ENCODE measurements at regions not wholly inside any gene's neighbourhood (a gene's known extent, or its start where the extent isn't known, plus 50 kb on each side); places are given as distances from the start of the nearest gene placed in this dataset.

DNA sequence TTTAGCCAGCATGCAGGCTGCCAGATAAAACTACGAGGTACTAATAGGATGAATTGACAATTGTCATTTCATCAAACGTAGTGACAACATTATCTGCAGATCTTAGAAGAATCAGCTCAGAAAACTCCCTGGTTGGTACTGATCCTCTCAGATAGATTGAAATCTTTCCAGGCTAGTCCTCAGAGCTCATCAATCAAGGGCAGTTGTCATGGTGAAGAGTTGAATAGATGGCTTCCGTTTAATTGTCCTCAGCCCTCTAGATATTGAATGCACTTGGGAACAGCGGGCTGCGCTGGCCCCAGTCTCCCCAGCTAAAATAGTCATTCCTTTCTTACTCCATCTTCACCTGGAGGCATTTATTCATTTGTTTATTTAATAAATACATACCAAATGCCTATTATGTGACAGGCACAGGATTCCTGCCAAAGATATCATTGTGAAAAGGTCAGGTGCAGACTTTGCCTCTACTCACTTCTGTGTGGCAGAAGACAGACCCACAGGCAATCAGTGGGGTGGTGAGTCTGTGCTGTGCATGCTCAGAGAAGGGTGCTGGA is 1081.6 kb downstream of the TYW1 start:
- Histone ChIP-seq H2AK9ac (replicated peaks; ENCODE audit: low read depth, low read length, poor library complexity) (no peak overlapping the region), H2BK15ac (ENCODE audit: low read depth, low read length) (no peak overlapping the region), H3K4ac (ENCODE audit: low read depth, low read length) (no peak overlapping the region), H4K5ac (ENCODE audit: low read depth, low read length) (no peak overlapping the region), H3K79me1 (ENCODE audit: low read depth in 1 of 2, low read length in 2 of 2) (no peaks in the 10 kb centered on the region), H2BK20ac (ENCODE audit: low read depth, low read length) (no peak overlapping the region), H2AK5ac (ENCODE audit: low read depth, low read length) (no peak overlapping the region), H3K27me3 (ENCODE audit: control insufficient read depth, insufficient read depth, low read length) (no peaks in the 10 kb centered on the region), H3K27ac (ENCODE audit: insufficient read depth, low read length) (no peak overlapping the region), H4K91ac (ENCODE audit: insufficient read depth, low read depth, low read length) (no peak overlapping the region), H2BK5ac (ENCODE audit: low read depth, low read length, poor library complexity, severe bottlenecking) (no peak overlapping the region), H4K8ac (ENCODE audit: low read depth in 2 of 2, low read length in 2 of 2) (no peak overlapping the region), H3K9me3 (ENCODE audit: control insufficient read depth, insufficient read depth, low read length) (peaks cover 17% of the 10 kb centered on the region), H3K56ac (ENCODE audit: extremely low read depth, insufficient read depth, low read length) (no peak overlapping the region), H3K4me2 (ENCODE audit: low read depth, low read length) (no peak overlapping the region), H2AFZ (replicated peaks; ENCODE audit: low read length, poor library complexity) (no peak overlapping the region), H3K23ac (ENCODE audit: low read depth, low read length) (no peak overlapping the region), H3K36me3 (ENCODE audit: control insufficient read depth, insufficient read depth, low read length) (no peaks in the 10 kb centered on the region), H3K4me3 (ENCODE audit: insufficient read depth, low read depth, low read length) (no peak overlapping the region), H3K4me1 (ENCODE audit: control insufficient read depth, insufficient read depth, low read length) (no peaks in the 10 kb centered on the region), H3K14ac (replicated peaks; ENCODE audit: low read depth, low read length) (no peak overlapping the region), H3K9ac (ENCODE audit: low read depth, low read length) (no peak overlapping the region), H3K9me1 (ENCODE audit: insufficient read depth, low read length) (no peaks in the 10 kb centered on the region), H2BK120ac (ENCODE audit: low read depth, low read length) (no peak overlapping the region), H3K18ac (ENCODE audit: low read depth, low read length) (no peak overlapping the region), H4K20me1 (ENCODE audit: insufficient read depth, low read length) (no peaks in the 10 kb centered on the region)
- CTCF ChIA-PET, result no interaction called here
- WGBS, 2 experiments (ENCODE audit: extremely low coverage in 2 of 2, insufficient read length in 1 of 2), result no CpG with 5 or more reads among the region's 5 CpGs
- ATAC-seq (ENCODE audit: low read depth) (no peak), DNase-seq (no peak)
- in situ Hi-C loops (cut with MboI; ENCODE audit: low sequenced_read_pairs) (no loop called here), intact Hi-C loops (cut with micrococcal nuclease) (no loop called here), dilution Hi-C loops (cut with HindIII; ENCODE audit: low sequenced_read_pairs, unreplicated experiment) (no loop called here)
- TF ChIP-seq POLR2A (IDR thresholded peaks at IDR 0.05; ENCODE audit: low read depth, low read length) (no peak), MAZ (IDR thresholded peaks at IDR 0.05; ENCODE audit: borderline replicate concordance, low read depth, low read length) (no peak), RCOR1 (IDR thresholded peaks at IDR 0.05; ENCODE audit: insufficient replicate concordance, low read length) (no peak), CEBPB (IDR thresholded peaks at IDR 0.05; ENCODE audit: low read depth, low read length) (no peak), RFX5 (IDR thresholded peaks at IDR 0.05; ENCODE audit: low read depth, low read length) (no peak), NFE2L2 (IDR thresholded peaks at IDR 0.05; ENCODE audit: low read depth, low read length) (no peak), MXI1 (IDR thresholded peaks at IDR 0.05; ENCODE audit: borderline replicate concordance, low read depth, low read length) (no peak)
- TF ChIP-seq, protein P1, sequence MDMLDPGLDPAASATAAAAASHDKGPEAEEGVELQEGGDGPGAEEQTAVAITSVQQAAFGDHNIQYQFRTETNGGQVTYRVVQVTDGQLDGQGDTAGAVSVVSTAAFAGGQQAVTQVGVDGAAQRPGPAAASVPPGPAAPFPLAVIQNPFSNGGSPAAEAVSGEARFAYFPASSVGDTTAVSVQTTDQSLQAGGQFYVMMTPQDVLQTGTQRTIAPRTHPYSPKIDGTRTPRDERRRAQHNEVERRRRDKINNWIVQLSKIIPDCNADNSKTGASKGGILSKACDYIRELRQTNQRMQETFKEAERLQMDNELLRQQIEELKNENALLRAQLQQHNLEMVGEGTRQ (IDR thresholded peaks at IDR 0.05; ENCODE audit: low read depth, low read length), result no peak
- POLR2A ChIA-PET (ENCODE audit: unreplicated experiment), result no interaction called here
- no TSS peak for BruUV-seq (replicated peaks)

All from IMR-90 (cell line).